ENCODE measurements at regions not wholly inside any gene's neighbourhood (a gene's known extent, or its start where the extent isn't known, plus 50 kb on each side); places are given as distances from the start of the nearest gene placed in this dataset.

DNA sequence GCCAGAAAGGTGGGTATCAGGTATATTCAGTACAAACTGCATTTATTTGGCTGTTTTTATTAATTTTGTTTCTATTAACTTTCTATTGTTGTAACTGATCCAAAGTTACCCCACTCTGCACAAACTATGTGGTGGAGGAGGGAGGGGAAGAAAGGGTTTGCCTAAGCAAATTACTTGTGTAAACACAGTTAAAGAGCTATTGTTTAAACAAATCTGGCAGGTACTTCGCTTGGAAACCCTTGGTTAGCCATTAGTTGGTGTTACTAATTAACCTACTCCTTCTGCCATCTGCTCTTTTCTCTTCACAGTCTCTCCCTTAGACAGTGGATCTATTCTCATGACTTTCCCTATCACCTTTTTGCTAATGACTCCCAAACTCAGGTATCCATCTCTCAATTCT lies 328.4 kb upstream of the NECTIN3 start:
- Histone ChIP-seq H2AFZ (ENCODE audit: low read depth, low read length) (no peak overlapping the region), H3K14ac (ENCODE audit: low read length in 2 of 2) (no peak overlapping the region), H3K18ac (ENCODE audit: low read depth in 1 of 2, low read length in 2 of 2) (no peak overlapping the region), H2AK5ac (ENCODE audit: low read length, severe bottlenecking) (no peak overlapping the region), H3K4me1 (ENCODE audit: control insufficient read depth, insufficient read depth, low read depth, low read length) (no peaks in the 10 kb centered on the region), H3K4me2 (ENCODE audit: low read length, poor library complexity, severe bottlenecking) (no peak overlapping the region), H3K27ac (ENCODE audit: low read length, poor library complexity, severe bottlenecking) (peak overlapping the region; percentile 43), H2BK5ac (ENCODE audit: low read depth, low read length, poor library complexity, severe bottlenecking) (no peak overlapping the region), H3K27me3 (ENCODE audit: control insufficient read depth in 1 of 2, insufficient read depth in 1 of 2, low read length in 2 of 2) (no peaks in the 10 kb centered on the region), H4K8ac (ENCODE audit: low read length) (no peak overlapping the region), H3K23ac (ENCODE audit: low read length in 2 of 2) (no peak overlapping the region), H3K79me1 (replicated peaks; ENCODE audit: low read length, poor library complexity, severe bottlenecking) (no peaks in the 10 kb centered on the region), H2BK12ac (ENCODE audit: low read length in 2 of 2) (no peak overlapping the region), H3K9ac (ENCODE audit: low read length) (no peak overlapping the region), H3K36me3 (ENCODE audit: control insufficient read depth in 1 of 2, insufficient read depth in 2 of 2, low read depth in 1 of 2, low read length in 2 of 2) (no peaks in the 10 kb centered on the region), H3K4ac (ENCODE audit: low read depth in 1 of 2, low read length in 2 of 2) (no peak overlapping the region), H3K4me3 (ENCODE audit: insufficient read depth in 1 of 2, low read depth in 1 of 2, low read length in 2 of 2) (no peak overlapping the region), H2BK120ac (ENCODE audit: low read depth, low read length) (no peak overlapping the region), H4K91ac (ENCODE audit: low read length) (no peak overlapping the region), H2BK15ac (ENCODE audit: low read depth, poor library complexity, severe bottlenecking) (no peak overlapping the region), H3K9me3 (ENCODE audit: control insufficient read depth, low read length) (no peaks in the 10 kb centered on the region)
- DNase-seq = no peak
- 41% methylated on average over 1 of the region's 1 CpG for WGBS

- H3K36me3 ChIP-seq (ENCODE audit: control insufficient read depth in 1 of 2, insufficient read depth in 2 of 2, low read depth in 1 of 2, low read length in 2 of 2) = no peaks in the 10 kb centered on the region
- H2AK5ac ChIP-seq (ENCODE audit: low read length, severe bottlenecking) = no peak overlapping the region
- H2BK120ac ChIP-seq (ENCODE audit: low read depth, low read length) = no peak overlapping the region
- no peaks in the 10 kb centered on the region for H3K27me3 ChIP-seq (ENCODE audit: control insufficient read depth in 1 of 2, insufficient read depth in 1 of 2, low read length in 2 of 2)
- H3K27ac ChIP-seq (ENCODE audit: low read length, poor library complexity, severe bottlenecking) = no peak overlapping the region
- H2BK5ac ChIP-seq (ENCODE audit: low read depth, low read length, poor library complexity, severe bottlenecking) = no peak overlapping the region
- no peaks in the 10 kb centered on the region for H3K79me1 ChIP-seq (replicated peaks; ENCODE audit: low read length, poor library complexity, severe bottlenecking)
- H4K8ac ChIP-seq (ENCODE audit: low read length) = no peak overlapping the region
- H3K4me2 ChIP-seq (ENCODE audit: low read length, poor library complexity, severe bottlenecking) = no peak overlapping the region
- H2BK12ac ChIP-seq (ENCODE audit: low read length in 2 of 2) = no peak overlapping the region
- no peak overlapping the region for H3K4ac ChIP-seq (ENCODE audit: low read depth in 1 of 2, low read length in 2 of 2)
- H2BK15ac ChIP-seq (ENCODE audit: low read depth, poor library complexity, severe bottlenecking) = no peak overlapping the region
- no peak overlapping the region for H3K23ac ChIP-seq (ENCODE audit: low read length in 2 of 2)
- no peak overlapping the region for H3K9ac ChIP-seq (ENCODE audit: low read length)
- no peak overlapping the region for H3K4me3 ChIP-seq (ENCODE audit: insufficient read depth in 1 of 2, low read depth in 1 of 2, low read length in 2 of 2)
- H2AFZ ChIP-seq (ENCODE audit: low read depth, low read length) = no peak overlapping the region
- no peak overlapping the region for H4K91ac ChIP-seq (ENCODE audit: low read length)
- no peaks in the 10 kb centered on the region for H3K4me1 ChIP-seq (ENCODE audit: control insufficient read depth, insufficient read depth, low read depth, low read length)
- H3K14ac ChIP-seq (ENCODE audit: low read length in 2 of 2) = no peak overlapping the region
- H3K18ac ChIP-seq (ENCODE audit: low read depth in 1 of 2, low read length in 2 of 2) = no peak overlapping the region
- H3K9me3 ChIP-seq (ENCODE audit: control insufficient read depth, low read length) = no peaks in the 10 kb centered on the region
- DNase-seq = no peak
Measured at GRCh38 chr3:110743984-110744383, 327.6 kb upstream of the NECTIN3 start.

DNA sequence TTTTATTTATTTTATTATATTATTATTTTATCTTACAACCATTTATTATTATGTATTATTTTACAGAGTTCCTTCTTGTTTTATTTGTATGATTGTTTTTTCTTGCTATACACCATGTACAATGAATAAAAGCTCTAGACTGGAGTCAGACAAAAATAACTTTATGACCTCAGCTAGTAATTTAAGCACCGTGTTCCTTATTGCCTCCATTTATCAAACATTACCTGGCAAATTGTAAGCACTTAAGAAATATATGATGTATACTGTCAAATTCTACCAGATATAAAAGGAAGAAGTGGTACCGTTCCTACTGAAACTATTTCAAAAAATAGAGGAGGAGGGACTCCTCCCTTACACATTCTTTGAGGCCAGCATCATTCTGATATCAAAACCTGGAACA lies 326.9 kb upstream of the NECTIN3 start:
- no peaks in the 10 kb centered on the region for H3K9me3 ChIP-seq (ENCODE audit: control insufficient read depth, low read length)
- no peak overlapping the region for H4K91ac ChIP-seq (ENCODE audit: low read length)
- no peak overlapping the region for H2AFZ ChIP-seq (ENCODE audit: low read depth, low read length)
- no peak overlapping the region for H3K27ac ChIP-seq (ENCODE audit: low read length, poor library complexity, severe bottlenecking)
- H3K79me1 ChIP-seq (replicated peaks; ENCODE audit: low read length, poor library complexity, severe bottlenecking) = no peaks in the 10 kb centered on the region
- no peak overlapping the region for H2BK120ac ChIP-seq (ENCODE audit: low read depth, low read length)
- no peaks in the 10 kb centered on the region for H3K36me3 ChIP-seq (ENCODE audit: control insufficient read depth in 1 of 2, insufficient read depth in 2 of 2, low read depth in 1 of 2, low read length in 2 of 2)
- no peak overlapping the region for H3K14ac ChIP-seq (ENCODE audit: low read length in 2 of 2)
- no peak overlapping the region for H3K23ac ChIP-seq (ENCODE audit: low read length in 2 of 2)
- no peaks in the 10 kb centered on the region for H3K27me3 ChIP-seq (ENCODE audit: control insufficient read depth in 1 of 2, insufficient read depth in 1 of 2, low read length in 2 of 2)
- H3K4ac ChIP-seq (ENCODE audit: low read depth in 1 of 2, low read length in 2 of 2) = no peak overlapping the region
- H2BK12ac ChIP-seq (ENCODE audit: low read length in 2 of 2) = no peak overlapping the region
- no peak overlapping the region for H3K4me2 ChIP-seq (ENCODE audit: low read length, poor library complexity, severe bottlenecking)
- H4K8ac ChIP-seq (ENCODE audit: low read length) = no peak overlapping the region
- no peak overlapping the region for H3K4me3 ChIP-seq (ENCODE audit: insufficient read depth in 1 of 2, low read depth in 1 of 2, low read length in 2 of 2)
- WGBS = 100% methylated on average over 1 of the region's 2 CpGs
- no peak overlapping the region for H3K18ac ChIP-seq (ENCODE audit: low read depth in 1 of 2, low read length in 2 of 2)
- no peak for DNase-seq
- H2AK5ac ChIP-seq (ENCODE audit: low read length, severe bottlenecking) = no peak overlapping the region
- H3K4me1 ChIP-seq (ENCODE audit: control insufficient read depth, insufficient read depth, low read depth, low read length) = no peaks in the 10 kb centered on the region
- no peak overlapping the region for H2BK5ac ChIP-seq (ENCODE audit: low read depth, low read length, poor library complexity, severe bottlenecking)
- no peak overlapping the region for H3K9ac ChIP-seq (ENCODE audit: low read length)
- no peak overlapping the region for H2BK15ac ChIP-seq (ENCODE audit: low read depth, poor library complexity, severe bottlenecking)

DNA sequence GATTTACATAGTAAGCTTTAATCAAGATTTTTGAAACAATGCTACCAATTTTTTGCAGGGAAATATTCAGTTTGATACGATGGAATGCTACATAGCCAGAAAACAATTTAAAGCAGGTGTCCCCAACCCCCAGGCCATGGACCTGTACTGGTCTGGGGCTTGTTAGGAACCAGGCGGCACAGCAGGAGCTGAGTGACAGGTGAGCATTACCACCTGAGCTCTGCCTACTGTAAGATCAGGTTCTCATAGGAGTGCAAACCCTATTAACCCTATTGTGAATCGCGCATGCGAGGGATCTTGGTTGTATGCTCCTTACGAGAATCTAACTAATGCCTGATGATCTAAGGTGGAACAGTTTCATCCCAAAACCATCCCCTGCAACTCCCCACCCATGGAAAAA lies 322.6 kb upstream of the NECTIN3 start:
- Histone ChIP-seq H3K4ac (ENCODE audit: low read depth in 1 of 2, low read length in 2 of 2) (no peak overlapping the region), H3K23ac (ENCODE audit: low read length in 2 of 2) (no peak overlapping the region), H3K9me3 (ENCODE audit: control insufficient read depth, low read length) (no peaks in the 10 kb centered on the region), H3K36me3 (ENCODE audit: control insufficient read depth in 1 of 2, insufficient read depth in 2 of 2, low read depth in 1 of 2, low read length in 2 of 2) (no peaks in the 10 kb centered on the region), H4K8ac (ENCODE audit: low read length) (no peak overlapping the region), H2AK5ac (ENCODE audit: low read length, severe bottlenecking) (no peak overlapping the region), H3K18ac (ENCODE audit: low read depth in 1 of 2, low read length in 2 of 2) (no peak overlapping the region), H2BK12ac (ENCODE audit: low read length in 2 of 2) (no peak overlapping the region), H3K4me2 (ENCODE audit: low read length, poor library complexity, severe bottlenecking) (no peak overlapping the region), H2BK120ac (ENCODE audit: low read depth, low read length) (no peak overlapping the region), H2AFZ (ENCODE audit: low read depth, low read length) (no peak overlapping the region), H2BK5ac (ENCODE audit: low read depth, low read length, poor library complexity, severe bottlenecking) (no peak overlapping the region), H3K4me1 (ENCODE audit: control insufficient read depth, insufficient read depth, low read depth, low read length) (no peaks in the 10 kb centered on the region), H3K27me3 (ENCODE audit: control insufficient read depth in 1 of 2, insufficient read depth in 1 of 2, low read length in 2 of 2) (no peaks in the 10 kb centered on the region), H3K79me1 (replicated peaks; ENCODE audit: low read length, poor library complexity, severe bottlenecking) (no peaks in the 10 kb centered on the region), H3K27ac (ENCODE audit: low read length, poor library complexity, severe bottlenecking) (no peak overlapping the region), H2BK15ac (ENCODE audit: low read depth, poor library complexity, severe bottlenecking) (no peak overlapping the region), H3K4me3 (ENCODE audit: insufficient read depth in 1 of 2, low read depth in 1 of 2, low read length in 2 of 2) (no peak overlapping the region), H3K9ac (ENCODE audit: low read length) (no peak overlapping the region), H4K91ac (ENCODE audit: low read length) (no peak overlapping the region), H3K14ac (ENCODE audit: low read length in 2 of 2) (no peak overlapping the region)
- 94% methylated on average over 6 of the region's 6 CpGs for WGBS
- no peak for DNase-seq

All from mesenchymal stem cell (in vitro differentiated cells and primary cell).